ENCODE measurements at regions not wholly inside any gene's neighbourhood (a gene's known extent, or its start where the extent isn't known, plus 50 kb on each side); places are given as distances from the start of the nearest gene placed in this dataset.

GRCh38 chr13:99724633-99725517 is 223.6 kb downstream of the TM9SF2 start:
- Histone ChIP-seq H3K9me3 (ENCODE audit: control insufficient read depth, insufficient read depth, low read length) (no peaks in the 10 kb centered on the region), H3K36me3 (ENCODE audit: control insufficient read depth, insufficient read depth, low read length) (no peaks in the 10 kb centered on the region), H3K4me3 (ENCODE audit: low read depth, low read length) (no peak overlapping the region), H3K27ac (ENCODE audit: low read depth, low read length) (no peak overlapping the region), H3K27me3 (ENCODE audit: control insufficient read depth, insufficient read depth, low read length) (peaks cover 2% of the 10 kb centered on the region), H3K4me1 (ENCODE audit: control insufficient read depth, insufficient read depth, low read length) (peaks cover 4% of the 10 kb centered on the region)
- no peak for DNase-seq (ENCODE audit: low read depth in 4 of 6, low spot score in 6 of 6)
- 70% methylated on average over 6 of the region's 16 CpGs for WGBS (ENCODE audit: insufficient coverage)

DNA sequence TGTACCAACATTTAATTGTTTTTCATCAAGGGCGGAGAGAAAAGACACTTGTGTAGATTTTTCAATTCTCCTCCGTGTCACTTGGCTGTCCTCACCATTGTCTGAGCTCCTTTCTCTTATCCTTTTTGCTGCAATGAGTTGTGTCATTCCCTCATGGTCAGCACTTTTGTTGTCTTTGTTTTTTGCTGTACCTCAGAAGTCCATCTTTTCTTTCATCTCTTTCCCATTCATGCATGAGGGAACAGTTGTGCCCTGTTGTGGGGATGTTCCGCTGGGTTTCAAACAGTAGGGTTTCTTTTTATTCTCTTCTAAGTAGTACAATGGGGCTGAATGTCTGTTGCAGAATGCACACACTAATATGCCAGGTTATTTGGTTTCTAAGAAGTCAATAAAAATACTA is 222.6 kb downstream of the TM9SF2 start:
- Histone ChIP-seq H3K9me3 (ENCODE audit: control insufficient read depth, insufficient read depth, low read length) (no peaks in the 10 kb centered on the region), H3K4me3 (ENCODE audit: low read depth, low read length) (no peak overlapping the region), H3K27ac (ENCODE audit: low read depth, low read length) (no peak overlapping the region), H3K27me3 (ENCODE audit: control insufficient read depth, insufficient read depth, low read length) (peaks cover 2% of the 10 kb centered on the region), H3K4me1 (ENCODE audit: control insufficient read depth, insufficient read depth, low read length) (peaks cover 4% of the 10 kb centered on the region), H3K36me3 (ENCODE audit: control insufficient read depth, insufficient read depth, low read length) (no peaks in the 10 kb centered on the region)
- WGBS (ENCODE audit: insufficient coverage), result 80% methylated on average over 1 of the region's 3 CpGs
- DNase-seq (ENCODE audit: low read depth in 4 of 6, low spot score in 6 of 6), result no peak

GRCh38 chr13:99722931-99723330 is 221.7 kb downstream of the TM9SF2 start:
- Histone ChIP-seq H3K36me3 (ENCODE audit: control insufficient read depth, insufficient read depth, low read length) (no peaks in the 10 kb centered on the region), H3K9me3 (ENCODE audit: control insufficient read depth, insufficient read depth, low read length) (no peaks in the 10 kb centered on the region), H3K4me3 (ENCODE audit: low read depth, low read length) (no peak overlapping the region), H3K4me1 (ENCODE audit: control insufficient read depth, insufficient read depth, low read length) (peaks cover 4% of the 10 kb centered on the region), H3K27ac (ENCODE audit: low read depth, low read length) (no peak overlapping the region), H3K27me3 (ENCODE audit: control insufficient read depth, insufficient read depth, low read length) (peaks cover 2% of the 10 kb centered on the region)
- no peak for DNase-seq (ENCODE audit: low read depth in 4 of 6, low spot score in 6 of 6)
- 55% methylated on average over 5 of the region's 7 CpGs for WGBS (ENCODE audit: insufficient coverage)

- WGBS (ENCODE audit: insufficient coverage), result no CpG with 5 or more reads among the region's 3 CpGs
- Histone ChIP-seq H3K36me3 (ENCODE audit: control insufficient read depth, insufficient read depth, low read length) (no peaks in the 10 kb centered on the region), H3K4me1 (ENCODE audit: control insufficient read depth, insufficient read depth, low read length) (peaks cover 4% of the 10 kb centered on the region), H3K9me3 (ENCODE audit: control insufficient read depth, insufficient read depth, low read length) (no peaks in the 10 kb centered on the region), H3K4me3 (ENCODE audit: low read depth, low read length) (no peak overlapping the region), H3K27ac (ENCODE audit: low read depth, low read length) (no peak overlapping the region), H3K27me3 (ENCODE audit: control insufficient read depth, insufficient read depth, low read length) (peaks cover 2% of the 10 kb centered on the region)
- DNase-seq (ENCODE audit: low read depth in 4 of 6, low spot score in 6 of 6), result no peak
These were observed 221.1 kb downstream of the TM9SF2 start for GRCh38 chr13:99722338-99722818.

DNA sequence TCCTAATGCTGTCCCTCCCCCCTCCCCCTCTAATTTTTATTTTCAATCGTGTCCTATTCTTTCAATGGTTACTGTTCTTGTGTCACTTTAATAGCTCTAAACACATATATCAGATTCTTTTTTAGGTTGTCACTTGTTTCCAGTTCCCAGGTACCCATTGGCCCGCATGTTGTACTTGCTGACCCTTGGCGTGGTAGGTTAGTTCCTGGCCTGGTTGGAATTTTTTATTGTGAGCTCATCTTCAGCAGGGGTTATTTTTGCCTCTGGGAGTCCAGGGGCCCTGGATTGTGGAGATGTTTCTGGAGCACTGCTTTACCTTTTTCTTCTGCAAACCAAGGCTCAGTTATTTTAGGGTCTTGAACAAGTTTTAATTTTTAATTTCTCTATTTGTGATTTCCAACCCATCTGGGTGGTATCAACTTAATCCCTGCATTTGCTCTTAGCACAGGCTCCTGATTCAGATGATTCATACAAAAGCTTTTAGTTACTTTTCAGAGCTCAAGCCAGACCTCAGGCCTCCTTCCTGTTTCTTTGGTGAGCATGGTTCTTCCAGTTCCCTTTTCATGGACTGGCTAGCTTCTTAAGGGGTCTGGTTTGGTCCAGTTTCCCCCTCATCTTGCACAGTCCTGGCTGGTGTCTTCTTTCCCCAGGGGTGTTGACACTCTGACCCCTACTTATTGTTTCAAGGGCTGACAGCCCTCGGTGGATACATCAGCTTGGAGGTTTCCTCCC is 220.5 kb downstream of the TM9SF2 start:
- peaks cover 4% of the 10 kb centered on the region for H3K4me1 ChIP-seq (ENCODE audit: control insufficient read depth, insufficient read depth, low read length)
- no peak overlapping the region for H3K4me3 ChIP-seq (ENCODE audit: low read depth, low read length)
- no peaks in the 10 kb centered on the region for H3K9me3 ChIP-seq (ENCODE audit: control insufficient read depth, insufficient read depth, low read length)
- 14% methylated on average over 1 of the region's 4 CpGs for WGBS (ENCODE audit: insufficient coverage)
- DNase-seq (ENCODE audit: low read depth in 4 of 6, low spot score in 6 of 6), result no peak
- H3K27me3 ChIP-seq (ENCODE audit: control insufficient read depth, insufficient read depth, low read length), result peaks cover 2% of the 10 kb centered on the region
- H3K27ac ChIP-seq (ENCODE audit: low read depth, low read length), result no peak overlapping the region
- H3K36me3 ChIP-seq (ENCODE audit: control insufficient read depth, insufficient read depth, low read length), result no peaks in the 10 kb centered on the region

DNA sequence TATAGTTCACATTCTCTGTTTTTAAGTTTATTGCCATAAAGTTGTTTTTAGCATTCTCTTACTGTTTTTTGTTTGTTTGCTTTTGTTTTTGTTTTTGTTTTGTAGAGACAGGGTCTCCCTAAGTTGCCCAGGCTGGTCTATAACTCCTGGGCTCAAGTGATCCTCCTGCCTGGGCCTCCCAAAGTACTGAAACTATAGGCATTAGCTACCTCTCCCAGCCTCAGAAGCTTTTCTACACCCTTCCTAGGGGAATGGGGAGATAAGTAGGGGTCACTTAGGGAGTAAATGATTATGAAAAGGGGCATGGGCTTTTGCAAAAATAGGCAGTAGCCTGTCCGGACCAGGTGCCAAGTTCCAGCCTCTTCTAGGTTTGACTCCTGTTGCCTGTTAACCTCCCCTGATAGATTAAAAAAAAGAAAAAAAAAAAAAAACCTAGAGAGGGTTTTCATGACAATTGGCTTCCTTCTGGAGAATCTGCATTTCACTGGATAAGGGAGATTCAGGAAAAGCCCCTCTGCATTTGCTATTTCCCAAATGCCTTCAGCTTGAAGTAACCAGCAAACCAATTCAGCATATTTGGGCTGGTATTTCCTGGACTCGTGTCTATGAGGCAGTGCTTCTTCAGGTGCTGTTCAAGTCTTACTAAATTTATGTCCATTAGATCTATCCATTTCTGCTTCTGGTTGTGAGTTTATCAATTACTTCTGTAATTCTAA is 216.8 kb downstream of the TM9SF2 start:
- no peak for DNase-seq (ENCODE audit: low read depth in 4 of 6, low spot score in 6 of 6)
- Histone ChIP-seq H3K4me3 (ENCODE audit: low read depth, low read length) (no peak overlapping the region), H3K36me3 (ENCODE audit: control insufficient read depth, insufficient read depth, low read length) (no peaks in the 10 kb centered on the region), H3K4me1 (ENCODE audit: control insufficient read depth, insufficient read depth, low read length) (no peaks in the 10 kb centered on the region), H3K27ac (ENCODE audit: low read depth, low read length) (no peak overlapping the region), H3K9me3 (ENCODE audit: control insufficient read depth, insufficient read depth, low read length) (no peaks in the 10 kb centered on the region), H3K27me3 (ENCODE audit: control insufficient read depth, insufficient read depth, low read length) (no peaks in the 10 kb centered on the region)
- no CpG with 5 or more reads among the region's 2 CpGs for WGBS (ENCODE audit: insufficient coverage)

GRCh38 chr13:99709134-99709533 is 207.9 kb downstream of the TM9SF2 start:
- H3K27ac ChIP-seq (ENCODE audit: low read depth, low read length), result peak overlapping the region; percentile 7
- no peaks in the 10 kb centered on the region for H3K36me3 ChIP-seq (ENCODE audit: control insufficient read depth, insufficient read depth, low read length)
- no peak overlapping the region for H3K4me3 ChIP-seq (ENCODE audit: low read depth, low read length)
- DNase-seq (ENCODE audit: low read depth in 4 of 6, low spot score in 6 of 6), result no peak
- no peaks in the 10 kb centered on the region for H3K27me3 ChIP-seq (ENCODE audit: control insufficient read depth, insufficient read depth, low read length)
- no peaks in the 10 kb centered on the region for H3K9me3 ChIP-seq (ENCODE audit: control insufficient read depth, insufficient read depth, low read length)
- 40% methylated on average over 3 of the region's 4 CpGs for WGBS (ENCODE audit: insufficient coverage)
- H3K4me1 ChIP-seq (ENCODE audit: control insufficient read depth, insufficient read depth, low read length), result peaks cover 3% of the 10 kb centered on the region

- H3K27me3 ChIP-seq (ENCODE audit: control insufficient read depth, insufficient read depth, low read length), result no peaks in the 10 kb centered on the region
- no peak for DNase-seq (ENCODE audit: low read depth in 4 of 6, low spot score in 6 of 6)
- 86% methylated on average over 2 of the region's 4 CpGs for WGBS (ENCODE audit: insufficient coverage)
- H3K9me3 ChIP-seq (ENCODE audit: control insufficient read depth, insufficient read depth, low read length), result no peaks in the 10 kb centered on the region
- no peak overlapping the region for H3K4me3 ChIP-seq (ENCODE audit: low read depth, low read length)
- no peaks in the 10 kb centered on the region for H3K36me3 ChIP-seq (ENCODE audit: control insufficient read depth, insufficient read depth, low read length)
- H3K27ac ChIP-seq (ENCODE audit: low read depth, low read length), result no peak overlapping the region
- peaks cover 3% of the 10 kb centered on the region for H3K4me1 ChIP-seq (ENCODE audit: control insufficient read depth, insufficient read depth, low read length)
These were observed 203.1 kb downstream of the TM9SF2 start for GRCh38 chr13:99704390-99704789.

DNA sequence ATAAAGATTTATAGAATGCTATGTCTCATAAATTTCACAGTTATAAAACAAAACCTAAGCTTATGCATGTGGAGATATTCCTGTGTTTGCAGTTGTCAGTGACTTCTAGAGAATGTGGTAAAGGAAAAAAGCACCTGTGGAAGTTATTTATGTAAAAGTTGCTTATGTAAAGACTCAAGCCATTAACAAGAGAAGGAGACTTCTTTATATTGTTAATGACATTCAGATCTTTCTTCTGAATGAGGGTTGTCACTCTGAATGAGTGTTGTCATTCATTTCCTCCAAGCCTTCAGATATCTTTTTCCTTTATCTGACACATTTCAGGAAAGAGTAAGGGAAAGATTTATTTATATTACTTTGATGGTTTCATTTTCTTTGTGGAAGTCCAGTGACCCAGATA is 202.6 kb downstream of the TM9SF2 start:
- H3K9me3 ChIP-seq (ENCODE audit: control insufficient read depth, insufficient read depth, low read length), result no peaks in the 10 kb centered on the region
- H3K4me1 ChIP-seq (ENCODE audit: control insufficient read depth, insufficient read depth, low read length), result no peaks in the 10 kb centered on the region
- no peak overlapping the region for H3K27ac ChIP-seq (ENCODE audit: low read depth, low read length)
- H3K36me3 ChIP-seq (ENCODE audit: control insufficient read depth, insufficient read depth, low read length), result no peaks in the 10 kb centered on the region
- no peak overlapping the region for H3K4me3 ChIP-seq (ENCODE audit: low read depth, low read length)
- no peak for DNase-seq (ENCODE audit: low read depth in 4 of 6, low spot score in 6 of 6)
- H3K27me3 ChIP-seq (ENCODE audit: control insufficient read depth, insufficient read depth, low read length), result no peaks in the 10 kb centered on the region

Data from spinal cord (tissue), 9 donors.